Caco-2 (cell line): ENCODE measurements at regions not wholly inside any gene's neighbourhood (a gene's known extent, or its start where the extent isn't known, plus 50 kb on each side); places are given as distances from the start of the nearest gene placed in this dataset.

Experiments used
- BruUV-seq: library from RNA; stranded (reverse); fragments of 400-500 nt; replicated peaks from 2 replicates; lab custom pipeline; 2021; lab: Mats Ljungman, UMichigan
- CTCF ChIA-PET: fragments of 300-600 bp; sonication (Branson Sonifier 250); formaldehyde crosslinking; loops from one replicate; lab custom pipeline; 2022; ENCODE audit warnings: antibody characterized with exemption; lab: Charles Lee
- POLR2A ChIA-PET: fragments of 300-600 bp; sonication (Branson Sonifier 250); formaldehyde crosslinking; loops from one replicate; lab custom pipeline; 2022; ENCODE audit warnings: antibody characterized with exemption; lab: Charles Lee
- DNase-seq, 2 experiments: peaks; one replicate each; pipeline versions ENCODE4 v3.0.0 to v3.0.0-alpha.2; 2020 to 2022
- H3K27me3 ChIP-seq: replicated peaks from 2 replicates; pipeline ENCODE4 v1.6.0; 2011; ENCODE audit warnings: low read length; ENCODE audit not compliant: control insufficient read depth, insufficient read depth
- H3K36me3 ChIP-seq: 2 replicates; pipeline ENCODE4 v1.5.1; 2011; ENCODE audit warnings: low read length; ENCODE audit not compliant: control insufficient read depth, insufficient read depth
- H3K4me1 ChIP-seq: fragments of 250-450 bp; sonication (Bioruptor Pico); 2 replicates; pipeline ENCODE4 v1.5.1; 2020; ENCODE audit warnings: mild to moderate bottlenecking
- H3K4me3 ChIP-seq: 2 replicates; pipeline ENCODE4 v1.5.1; 2011; ENCODE audit warnings: low read depth, mild to moderate bottlenecking, control low read depth, low read length
- H3K9me3 ChIP-seq: fragments of 250-450 bp; sonication (Bioruptor Pico); 2 replicates; pipeline ENCODE4 v1.5.1; 2020; ENCODE audit warnings: mild to moderate bottlenecking, moderate library complexity
- H3K27ac Mint-ChIP-seq: one replicate; pipeline ENCODE4 v1.8.0; 2022; ENCODE audit warnings: mixed read lengths; ENCODE audit not compliant: unreplicated experiment
- H3K27me3 Mint-ChIP-seq: one replicate; pipeline ENCODE4 v1.8.0; 2022; ENCODE audit warnings: mixed read lengths; ENCODE audit not compliant: insufficient read depth, unreplicated experiment
- H3K36me3 Mint-ChIP-seq: one replicate; pipeline ENCODE4 v1.8.0; 2022; ENCODE audit warnings: mild to moderate bottlenecking, mixed read lengths; ENCODE audit not compliant: insufficient read depth, unreplicated experiment
- H3K4me1 Mint-ChIP-seq: one replicate; pipeline ENCODE4 v1.8.0; 2022; ENCODE audit warnings: low read depth, mixed read lengths; ENCODE audit not compliant: unreplicated experiment
- H3K4me3 Mint-ChIP-seq: one replicate; pipeline ENCODE4 v1.8.0; 2022; ENCODE audit warnings: mild to moderate bottlenecking, moderate library complexity, mixed read lengths; ENCODE audit not compliant: unreplicated experiment
- H3K9me3 Mint-ChIP-seq: one replicate; pipeline ENCODE4 v1.8.0; 2022; ENCODE audit warnings: mixed read lengths; ENCODE audit not compliant: unreplicated experiment
- CTCF ChIP-seq, 2 experiments: fragments of 200-600 bp in 1 of 2; IDR thresholded peaks; 1 replicate in 1 of 2; 2 replicates in 1 of 2; pipeline versions ENCODE4 v1.5.1 to v1.8.0; 2011 to 2022; ENCODE audit warnings: antibody characterized with exemption in 1 of 2, control low read depth in 1 of 2, inconsistent platforms in 1 of 2, low read depth in 1 of 2, low read length in 1 of 2, mild to moderate bottlenecking in 1 of 2, moderate library complexity in 1 of 2; ENCODE audit not compliant: insufficient read depth in 1 of 2, severe bottlenecking in 1 of 2, unreplicated experiment in 1 of 2
- intact Hi-C: fragments of 100-400 bp; cut with micrococcal nuclease; formaldehyde crosslinking; loops from one replicate; pipeline ENCODE4 v1.10.0; 2022; ENCODE audit not compliant: unreplicated experiment

DNA sequence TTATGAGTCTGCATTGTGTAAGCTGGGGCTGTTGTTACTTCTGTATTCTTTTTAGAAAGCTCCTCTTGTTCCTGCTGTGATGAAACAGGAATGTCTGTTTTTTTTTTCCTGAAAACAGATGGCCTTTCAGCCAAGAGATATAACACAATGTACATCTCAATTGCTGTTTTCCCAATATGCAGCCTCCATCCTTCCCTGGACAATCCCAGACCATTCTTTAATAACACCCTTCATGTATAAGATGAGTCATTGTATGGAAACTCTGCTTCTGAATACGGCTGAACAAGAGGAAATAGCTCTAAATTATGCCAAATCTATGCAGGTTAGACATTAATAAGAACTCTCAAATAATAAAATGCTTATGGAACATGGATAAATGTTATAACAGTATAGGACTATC is 60.2 kb upstream of the LRRC4C start:
- H3K4me3 ChIP-seq, result no peak overlapping the region
- Mint-ChIP-seq H3K36me3 (no peaks in the 10 kb centered on the region), H3K27me3 (no peaks in the 10 kb centered on the region), H3K27ac (no peak overlapping the region), H3K4me3 (no peak overlapping the region), H3K4me1 (no peaks in the 10 kb centered on the region), H3K9me3 (no peaks in the 10 kb centered on the region)
- no peak for TF ChIP-seq CTCF (IDR thresholded peaks at IDR 0.05; ENCODE audit: insufficient read depth in 1 of 2, low read depth in 1 of 2, low read length in 1 of 2, severe bottlenecking in 1 of 2, unreplicated experiment in 1 of 2)
- BruUV-seq, result no TSS peak
- ChIA-PET POLR2A (no interaction called here), CTCF (no interaction called here)
- intact Hi-C loops, result no loop called here
- H3K9me3 ChIP-seq, result no peaks in the 10 kb centered on the region
- H3K4me1 ChIP-seq, result peaks cover 4% of the 10 kb centered on the region; the same call in 1 of the 2 replicates
- no peak for DNase-seq
- H3K36me3 ChIP-seq, result no peaks in the 10 kb centered on the region
- H3K27me3 ChIP-seq, result no peaks in the 10 kb centered on the region

DNA sequence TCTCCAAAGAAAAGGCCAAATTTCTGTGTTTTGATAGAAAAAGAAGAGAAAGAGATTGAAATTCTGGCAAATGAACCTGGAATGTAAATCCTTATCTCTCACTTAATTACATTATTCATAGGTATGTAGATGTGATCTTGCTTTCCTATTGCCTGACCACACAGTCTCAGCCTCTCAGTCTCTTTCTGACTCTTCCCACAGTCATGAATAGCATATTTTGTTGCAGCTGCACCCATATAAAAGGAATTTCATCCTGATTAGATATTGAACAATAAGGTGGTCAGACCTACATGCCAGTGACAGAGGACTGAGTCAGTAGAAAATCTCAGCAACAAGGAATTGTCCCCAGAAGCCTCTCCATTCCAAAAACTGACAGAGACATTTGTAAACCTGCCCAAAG is 62.9 kb upstream of the LRRC4C start:
- no peak overlapping the region for H3K4me3 ChIP-seq
- Mint-ChIP-seq H3K27ac (no peak overlapping the region), H3K4me3 (no peak overlapping the region), H3K9me3 (no peaks in the 10 kb centered on the region), H3K27me3 (no peaks in the 10 kb centered on the region), H3K36me3 (no peaks in the 10 kb centered on the region), H3K4me1 (no peaks in the 10 kb centered on the region)
- CTCF ChIA-PET, result no interaction called here
- no peaks in the 10 kb centered on the region for H3K9me3 ChIP-seq
- POLR2A ChIA-PET, result no interaction called here
- no peaks in the 10 kb centered on the region for H3K27me3 ChIP-seq
- peaks cover 4% of the 10 kb centered on the region; the same call in 1 of the 2 replicates for H3K4me1 ChIP-seq
- no peaks in the 10 kb centered on the region for H3K36me3 ChIP-seq
- no peak for DNase-seq
- no TSS peak for BruUV-seq
- intact Hi-C loops, result no loop called here
- no peak for TF ChIP-seq CTCF (IDR thresholded peaks at IDR 0.05; ENCODE audit: insufficient read depth in 1 of 2, low read depth in 1 of 2, low read length in 1 of 2, severe bottlenecking in 1 of 2, unreplicated experiment in 1 of 2)

DNA sequence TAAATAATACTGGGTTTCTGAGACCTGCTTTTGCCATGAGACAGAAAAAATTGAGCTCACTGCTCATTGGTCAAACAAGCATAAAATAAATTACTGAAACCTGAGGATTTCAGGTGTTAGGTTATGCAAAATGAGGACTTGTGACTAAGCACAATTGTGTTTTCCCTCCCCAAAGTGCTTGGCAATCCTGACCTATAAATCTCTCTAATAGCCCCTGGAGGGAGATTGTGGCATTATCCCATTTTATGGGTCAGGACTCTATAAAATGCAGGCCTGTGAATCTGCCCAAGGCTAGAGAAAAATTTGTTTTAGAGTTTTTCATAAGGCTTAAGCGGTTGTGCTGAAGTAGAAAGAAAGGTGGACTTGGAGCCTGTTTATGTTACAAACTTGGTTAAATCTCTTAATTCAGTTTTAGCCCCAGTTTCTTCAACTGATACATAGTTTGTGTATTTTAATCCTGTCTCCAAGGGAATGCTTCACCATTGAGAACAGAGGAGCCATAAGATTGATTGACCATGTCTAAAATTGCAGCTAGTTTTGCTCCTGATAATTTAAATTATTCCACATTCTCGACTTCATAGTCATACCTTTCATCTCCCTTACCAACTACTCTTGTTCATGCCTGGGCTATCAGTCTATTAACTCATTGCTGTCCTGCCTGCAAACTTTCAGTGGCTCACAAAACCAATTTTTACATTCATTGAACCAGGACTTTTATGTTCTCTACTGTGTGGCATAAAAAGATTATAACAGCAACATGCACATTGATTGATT is 63.6 kb upstream of the LRRC4C start:
- no TSS peak for BruUV-seq

More for the DNA sequence above, 63.6 kb upstream of the LRRC4C start:
- Histone ChIP-seq H3K36me3 (no peaks in the 10 kb centered on the region), H3K4me3 (no peak overlapping the region), H3K27me3 (no peaks in the 10 kb centered on the region), H3K4me1 (peaks cover 4% of the 10 kb centered on the region; the same call in 1 of the 2 replicates), H3K9me3 (no peaks in the 10 kb centered on the region)
- Mint-ChIP-seq H3K4me3 (no peak overlapping the region), H3K27ac (no peak overlapping the region), H3K4me1 (no peaks in the 10 kb centered on the region), H3K27me3 (no peaks in the 10 kb centered on the region), H3K9me3 (no peaks in the 10 kb centered on the region), H3K36me3 (no peaks in the 10 kb centered on the region)
- ChIA-PET POLR2A (no interaction called here), CTCF (no interaction called here)
- no peak for DNase-seq
- intact Hi-C loops, result no loop called here
- TF ChIP-seq CTCF (IDR thresholded peaks at IDR 0.05; ENCODE audit: insufficient read depth in 1 of 2, low read depth in 1 of 2, low read length in 1 of 2, severe bottlenecking in 1 of 2, unreplicated experiment in 1 of 2), result no peak
